ENCODE measurements at regions not wholly inside any gene's neighbourhood (a gene's known extent, or its start where the extent isn't known, plus 50 kb on each side); places are given as distances from the start of the nearest gene placed in this dataset.

DNA sequence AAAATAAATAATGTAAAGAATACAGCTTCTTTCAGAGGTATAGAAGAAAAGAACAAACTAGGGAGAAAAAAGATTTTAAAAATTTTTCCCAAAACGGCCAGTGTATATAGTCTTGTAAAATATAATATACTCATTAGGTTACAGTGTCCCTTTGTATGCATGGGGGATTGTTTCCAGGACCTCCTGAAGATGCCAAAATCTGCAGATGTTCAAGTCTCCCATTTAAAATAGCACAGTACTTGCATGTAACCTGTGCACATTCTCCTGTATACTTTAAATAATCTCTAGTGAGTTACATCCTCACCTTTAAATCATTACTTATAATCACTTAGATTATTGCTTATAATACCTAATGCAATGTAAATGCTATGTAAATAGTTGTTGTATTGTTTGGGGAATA, 80.6 kb upstream of the LRRTM4 start:
- TF ChIP-seq, protein P1, sequence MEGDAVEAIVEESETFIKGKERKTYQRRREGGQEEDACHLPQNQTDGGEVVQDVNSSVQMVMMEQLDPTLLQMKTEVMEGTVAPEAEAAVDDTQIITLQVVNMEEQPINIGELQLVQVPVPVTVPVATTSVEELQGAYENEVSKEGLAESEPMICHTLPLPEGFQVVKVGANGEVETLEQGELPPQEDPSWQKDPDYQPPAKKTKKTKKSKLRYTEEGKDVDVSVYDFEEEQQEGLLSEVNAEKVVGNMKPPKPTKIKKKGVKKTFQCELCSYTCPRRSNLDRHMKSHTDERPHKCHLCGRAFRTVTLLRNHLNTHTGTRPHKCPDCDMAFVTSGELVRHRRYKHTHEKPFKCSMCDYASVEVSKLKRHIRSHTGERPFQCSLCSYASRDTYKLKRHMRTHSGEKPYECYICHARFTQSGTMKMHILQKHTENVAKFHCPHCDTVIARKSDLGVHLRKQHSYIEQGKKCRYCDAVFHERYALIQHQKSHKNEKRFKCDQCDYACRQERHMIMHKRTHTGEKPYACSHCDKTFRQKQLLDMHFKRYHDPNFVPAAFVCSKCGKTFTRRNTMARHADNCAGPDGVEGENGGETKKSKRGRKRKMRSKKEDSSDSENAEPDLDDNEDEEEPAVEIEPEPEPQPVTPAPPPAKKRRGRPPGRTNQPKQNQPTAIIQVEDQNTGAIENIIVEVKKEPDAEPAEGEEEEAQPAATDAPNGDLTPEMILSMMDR (IDR thresholded peaks at IDR 0.05) = no peak
- no peak for TF ChIP-seq EP300 (IDR thresholded peaks at IDR 0.05)

Data from sigmoid colon (tissue), 4 donors.